CD4-positive, alpha-beta T cell treated with Interleukin-17A for 4 hours (primary cell): ENCODE measurements at regions not wholly inside any gene's neighbourhood (a gene's known extent, or its start where the extent isn't known, plus 50 kb on each side); places are given as distances from the start of the nearest gene placed in this dataset.

ENCODE experiments used
- DNase-seq: peaks from one replicate; pipeline ENCODE4 v3.0.0-alpha.2; 2020; ENCODE audit warnings: mixed read lengths

DNA sequence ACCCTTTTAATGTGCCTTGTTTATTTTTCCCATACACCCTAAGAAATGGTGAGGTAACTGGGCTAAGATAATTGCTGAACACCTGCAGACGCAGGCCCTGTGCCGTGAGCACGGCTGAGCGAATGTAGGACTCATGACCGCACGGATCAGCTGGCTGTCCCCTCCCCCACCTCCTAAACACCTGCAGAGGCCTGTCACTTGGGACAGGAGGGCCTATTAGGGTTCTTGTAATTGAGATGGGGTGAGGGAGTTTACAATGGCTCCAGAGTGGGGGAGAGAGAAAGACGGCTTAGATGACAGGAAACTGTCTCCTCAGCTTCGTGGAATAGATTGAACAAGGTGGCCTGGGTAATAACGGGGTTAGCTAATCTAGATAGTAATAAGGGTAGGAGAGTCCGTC, 291.7 kb upstream of the HABP2 start:
- no peak for DNase-seq

DNA sequence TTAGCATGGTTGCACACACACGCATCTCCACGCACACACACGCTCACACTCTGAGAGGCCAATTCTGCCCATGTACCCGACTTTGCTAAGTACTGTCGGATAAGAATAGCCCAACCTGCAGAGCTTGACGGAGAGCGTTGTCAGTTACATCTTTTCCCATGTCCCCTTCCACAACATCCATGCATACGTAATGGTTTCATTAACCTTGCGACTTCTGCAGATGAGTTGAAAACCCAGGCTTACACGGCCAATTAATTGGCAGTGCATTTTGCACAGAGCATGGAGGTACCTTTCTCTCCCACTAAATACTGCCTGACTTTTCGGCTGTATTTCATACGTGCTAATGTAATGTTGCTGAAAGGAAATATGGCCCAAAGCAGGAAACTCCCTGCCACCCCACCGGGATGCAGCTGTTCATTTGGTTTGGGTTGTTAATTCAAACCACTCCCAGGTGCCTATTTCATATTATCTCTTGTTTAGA, 291.2 kb upstream of the HABP2 start:
- DNase-seq: no peak

DNA sequence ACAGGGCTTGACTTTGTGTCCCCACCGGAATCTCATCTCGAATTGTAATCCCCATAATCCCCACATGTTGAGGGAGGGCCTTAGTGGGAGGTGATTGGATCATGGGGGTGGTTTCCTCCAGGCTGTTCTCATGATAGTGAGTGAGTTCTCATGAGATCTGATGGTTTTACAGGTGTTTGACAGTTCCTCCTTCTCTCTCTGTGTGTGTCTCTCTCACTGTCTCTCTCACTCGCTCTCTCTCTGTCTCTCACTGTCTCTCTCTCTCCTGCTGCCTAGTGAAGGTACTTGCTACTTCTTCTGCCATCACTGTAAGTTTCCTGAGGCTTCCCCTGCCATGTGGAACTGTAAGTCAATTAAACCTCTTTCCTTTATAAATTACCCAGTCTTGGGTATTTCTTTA, 289.8 kb upstream of the HABP2 start:
- DNase-seq: no peak

DNA sequence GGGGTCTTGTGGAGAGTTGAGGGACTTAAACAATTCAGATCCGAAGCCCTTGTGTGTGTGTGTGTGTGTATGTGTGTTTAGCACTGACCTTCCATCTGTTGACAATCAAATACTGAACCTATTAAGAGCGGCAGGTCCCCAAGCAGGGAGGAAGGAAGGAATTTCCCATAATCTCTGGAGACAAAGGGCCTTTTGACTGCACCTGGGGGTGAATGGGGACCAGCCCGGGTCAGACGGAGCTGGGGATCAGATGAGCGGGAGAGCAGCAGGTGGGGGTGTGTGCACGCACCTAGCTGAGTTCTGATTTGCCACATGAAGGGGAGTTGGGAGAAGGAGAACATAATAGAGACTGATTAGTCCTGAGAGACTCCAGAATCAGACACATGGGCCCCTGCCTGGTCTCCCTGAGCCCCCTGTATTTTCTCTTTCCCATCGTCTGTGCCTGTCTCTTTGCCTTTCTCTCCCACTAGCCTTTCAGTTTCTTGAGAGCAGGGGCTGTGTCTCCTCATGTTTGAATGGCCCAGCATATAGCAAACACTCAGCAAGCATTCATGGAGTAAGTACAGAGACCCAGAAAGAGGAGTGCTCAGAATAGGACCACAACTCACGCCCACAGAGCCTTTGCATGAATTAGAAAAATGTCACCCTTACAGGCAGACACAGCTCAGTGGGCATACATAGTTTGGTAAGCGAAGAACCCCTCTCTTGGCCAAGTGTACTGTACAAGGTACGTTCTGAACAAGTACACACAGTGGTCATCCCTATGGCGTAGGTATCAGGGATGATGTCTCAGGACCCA, 288.3 kb upstream of the HABP2 start:
- no peak for DNase-seq

DNA sequence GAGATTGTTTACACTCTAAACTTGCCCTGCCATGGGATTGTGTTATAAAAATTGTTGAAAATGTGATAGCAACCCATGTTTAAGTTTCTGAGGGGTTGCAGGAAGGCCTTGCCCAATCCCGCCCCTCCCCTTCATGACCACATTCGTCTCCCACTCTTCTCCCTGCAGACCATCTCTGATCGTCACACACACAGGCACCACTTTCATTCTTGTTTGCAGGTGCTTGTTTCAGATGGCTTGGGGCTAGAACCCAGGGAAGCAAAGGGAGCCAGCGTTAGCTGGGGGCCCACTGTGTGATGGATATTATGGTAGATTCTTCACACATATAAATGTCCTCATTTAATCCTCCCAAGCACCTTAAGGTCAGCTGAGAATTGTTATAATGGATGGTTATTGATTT, 286.7 kb upstream of the HABP2 start:
- no peak for DNase-seq

DNA sequence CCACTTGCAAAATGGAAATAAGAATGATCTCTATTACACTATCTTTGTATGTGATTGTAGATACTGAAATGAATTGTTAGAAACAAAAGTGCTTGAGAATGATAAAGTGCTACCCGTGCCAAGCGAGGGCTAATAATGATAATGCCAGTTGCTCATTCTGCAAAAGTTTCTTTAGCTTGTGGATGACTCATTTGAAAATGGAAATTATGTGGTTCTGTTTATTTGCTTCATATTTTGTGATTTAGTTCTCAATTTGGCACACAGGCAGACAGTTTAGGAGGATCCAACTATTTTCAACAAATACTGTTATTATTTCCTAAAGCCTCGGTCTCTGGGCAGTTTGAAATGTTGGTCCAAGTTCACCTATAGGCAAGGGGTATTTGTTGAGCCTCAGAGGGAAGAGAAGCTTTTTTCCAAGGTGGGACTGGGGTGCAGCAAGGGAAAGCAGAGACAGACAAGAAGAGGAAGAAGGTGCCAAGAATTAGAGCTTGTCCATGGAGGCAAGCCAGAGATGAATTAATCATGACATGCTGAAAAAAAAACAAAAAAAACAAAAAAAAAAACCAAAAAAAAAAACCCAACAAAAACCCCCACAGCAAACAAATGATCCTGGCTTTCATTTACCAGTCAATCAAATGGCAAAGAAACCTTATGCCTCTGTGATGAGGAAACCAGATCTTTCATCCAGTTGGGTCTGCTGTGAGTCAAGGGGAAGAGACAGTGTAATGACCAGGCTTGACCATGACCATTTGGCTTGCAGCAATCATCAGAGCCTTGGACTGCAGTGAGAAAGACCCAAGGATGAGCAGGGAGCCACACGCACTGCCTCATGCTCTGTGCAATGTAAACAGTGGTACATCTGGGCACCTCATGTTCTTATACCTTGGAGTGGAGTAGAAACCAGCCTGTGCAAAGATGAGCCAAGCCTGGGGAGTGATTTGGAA, 285.0 kb upstream of the HABP2 start:
- DNase-seq: no peak

DNA sequence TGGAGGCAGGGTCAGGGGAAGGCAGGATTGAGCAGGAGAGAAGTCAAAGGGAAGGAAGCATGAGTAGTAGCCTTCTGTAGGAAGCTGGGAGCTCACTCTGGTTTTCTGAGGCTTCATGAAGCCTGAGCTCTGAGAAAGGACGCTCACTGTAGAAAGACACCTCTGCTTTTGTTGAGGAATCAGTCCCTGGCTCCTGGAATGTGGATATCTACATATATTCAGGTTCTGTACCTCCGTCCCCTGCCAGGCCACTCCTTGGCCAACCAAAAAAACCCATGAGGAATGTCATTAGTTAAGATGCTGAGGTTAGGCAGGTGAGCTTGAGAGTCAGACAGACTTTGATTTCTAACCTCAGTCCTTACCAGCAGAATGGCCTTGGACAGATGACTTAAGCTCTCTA, 283.5 kb upstream of the HABP2 start:
- no peak for DNase-seq

DNA sequence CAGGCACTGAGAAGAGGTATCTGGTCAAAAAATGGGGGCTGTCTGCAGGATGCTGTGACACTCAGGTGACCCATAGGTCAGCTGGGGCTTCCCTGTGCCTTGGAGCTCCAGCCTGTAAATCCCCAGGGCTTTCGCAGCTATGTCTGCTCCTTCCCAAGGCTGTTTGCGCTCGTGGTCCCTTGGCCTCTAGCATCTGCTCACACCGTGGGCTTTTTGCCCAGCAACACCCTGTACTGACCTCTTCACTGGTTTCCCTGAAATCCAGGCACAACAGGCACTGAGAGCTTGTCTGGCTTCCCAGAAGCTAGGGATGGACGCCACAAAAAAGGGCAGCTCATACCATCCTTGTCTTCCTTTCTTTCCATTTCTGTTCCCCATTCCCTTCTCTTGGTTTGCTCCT, 280.3 kb upstream of the HABP2 start:
- DNase-seq: no peak

DNA sequence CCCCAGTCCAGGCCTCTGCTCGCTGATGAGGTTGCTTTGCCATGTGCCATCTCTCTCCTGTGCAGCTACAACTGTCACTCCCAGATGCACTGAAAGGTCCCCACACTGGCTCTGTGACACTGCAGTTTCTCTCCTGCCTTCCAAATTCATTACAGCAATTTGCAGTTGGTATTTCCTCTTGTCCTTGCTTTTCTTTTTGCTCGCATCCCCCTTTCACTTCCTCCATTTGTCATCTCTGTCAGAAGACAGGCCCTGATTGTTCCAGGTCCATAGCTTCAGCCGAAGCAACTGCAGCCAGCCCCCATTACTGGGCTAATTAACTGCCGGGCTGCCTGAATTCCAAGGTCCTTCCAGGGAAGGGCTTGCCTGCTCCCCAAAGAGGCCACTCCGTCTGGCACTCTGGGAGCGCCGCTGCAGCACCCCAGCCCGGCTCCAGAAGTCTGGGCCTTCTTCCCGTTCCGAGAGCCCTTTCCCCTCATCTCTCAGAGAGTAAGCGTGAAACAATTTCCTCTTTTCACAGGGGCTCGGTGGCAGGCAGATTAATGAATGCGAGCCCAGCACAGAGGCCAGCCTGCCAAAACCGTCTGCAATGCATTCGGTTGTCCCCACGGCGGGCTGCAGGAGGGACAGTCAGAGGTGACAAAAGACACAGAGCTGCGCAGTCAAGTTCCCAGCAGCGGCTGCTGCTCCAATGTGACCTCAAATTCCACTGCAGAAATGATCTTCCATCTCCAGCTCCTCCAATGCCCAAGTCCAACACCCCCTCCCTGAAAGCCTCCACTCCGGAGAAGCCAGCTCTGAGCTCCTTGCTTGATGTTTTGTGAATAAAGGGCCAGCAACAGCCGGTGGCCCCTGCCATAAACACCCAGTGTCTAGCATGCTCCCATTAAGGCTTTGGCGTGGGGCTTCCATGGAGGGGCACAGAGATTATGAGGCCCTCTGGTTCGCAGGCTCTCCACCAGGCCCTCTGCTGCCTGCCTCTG, 279.4 kb upstream of the HABP2 start:
- DNase-seq: no peak

DNA sequence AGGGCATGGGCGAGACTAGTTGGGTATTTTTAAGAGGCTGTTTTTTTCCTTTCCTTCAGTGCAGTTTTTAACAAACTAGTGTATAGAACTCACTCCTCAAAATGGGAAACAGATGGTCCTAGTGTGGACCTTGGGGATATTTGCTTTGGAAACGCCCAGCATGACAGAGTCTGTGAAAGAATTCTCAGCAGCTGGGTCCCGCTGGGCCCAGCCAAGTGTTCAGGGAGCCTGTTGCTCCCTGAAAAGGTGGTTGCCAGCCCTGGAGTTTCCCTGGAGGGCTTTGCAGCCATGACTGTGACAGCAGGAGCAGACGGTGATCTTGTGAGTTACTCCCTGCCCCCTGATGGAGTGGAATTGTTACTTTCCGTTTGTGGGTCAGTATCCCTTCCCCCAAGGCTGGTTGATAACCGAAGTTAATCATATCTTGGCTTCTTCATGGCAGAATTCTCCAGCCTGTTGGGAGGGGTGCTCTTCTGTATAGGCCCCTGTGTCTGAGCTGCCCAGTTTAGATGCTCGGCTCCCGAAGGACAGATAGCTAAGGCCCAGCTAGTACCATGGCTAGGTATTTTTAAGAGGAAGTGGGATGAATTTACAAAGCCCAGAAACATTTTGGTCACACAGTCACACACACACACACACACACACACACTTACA, 278.6 kb upstream of the HABP2 start:
- DNase-seq: no peak

DNA sequence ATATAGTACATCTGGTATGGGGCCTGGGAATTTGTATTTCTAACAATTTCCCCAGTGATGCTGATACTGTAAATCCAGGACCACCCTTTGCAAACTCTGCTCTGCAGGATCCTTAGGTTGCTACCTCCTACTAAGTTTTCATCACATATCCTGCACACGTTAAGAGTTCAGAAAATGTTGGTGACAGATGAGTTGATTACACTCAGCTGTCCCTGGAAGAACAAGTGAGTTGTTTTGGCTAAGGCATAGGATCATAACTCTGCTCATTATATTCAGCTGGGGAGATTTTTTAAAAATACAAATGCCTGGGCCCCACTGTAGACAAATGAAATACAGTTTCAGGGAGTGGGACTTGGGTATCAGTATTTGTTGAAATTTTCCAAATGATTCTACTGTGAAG, 274.6 kb upstream of the HABP2 start:
- DNase-seq: no peak

DNA sequence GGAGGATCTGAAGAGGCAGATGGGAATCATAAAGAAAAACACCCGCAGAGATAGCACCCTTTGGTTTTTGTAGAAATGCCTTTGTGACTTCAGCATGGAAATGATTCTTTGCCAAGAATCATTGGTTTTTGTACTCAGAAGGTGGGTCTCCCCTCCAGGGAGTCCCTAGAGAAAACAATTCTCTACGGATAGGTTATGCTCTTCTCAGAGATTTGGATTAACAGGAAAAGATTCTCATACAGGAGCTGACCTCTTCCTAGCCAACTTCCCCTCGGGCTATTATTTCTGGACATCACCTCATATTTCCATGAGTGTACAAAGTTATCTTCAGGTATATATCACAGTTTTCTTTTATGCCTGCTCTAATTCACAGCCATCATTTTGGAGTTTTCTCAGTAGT, 274.2 kb upstream of the HABP2 start:
- no peak for DNase-seq

DNA sequence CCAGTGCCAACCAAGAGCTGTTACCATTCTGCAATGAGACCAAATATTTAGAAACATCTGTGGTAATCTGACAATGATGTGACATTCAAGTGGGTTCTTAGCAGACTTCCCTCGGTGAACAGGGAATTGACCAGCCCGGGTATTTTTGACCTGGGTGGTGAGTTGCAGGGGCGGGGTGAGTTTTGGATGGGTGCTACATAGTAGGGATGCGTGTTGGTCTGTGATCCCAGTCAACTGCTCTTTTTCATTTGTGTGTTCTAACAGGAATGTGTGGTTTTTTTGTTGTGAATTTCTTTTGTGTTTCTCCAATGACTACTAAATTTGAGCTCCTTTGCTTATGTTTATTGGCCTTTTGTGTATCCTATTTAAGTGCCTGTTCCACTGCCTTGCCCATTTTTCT, 273.6 kb upstream of the HABP2 start:
- DNase-seq: no peak

DNA sequence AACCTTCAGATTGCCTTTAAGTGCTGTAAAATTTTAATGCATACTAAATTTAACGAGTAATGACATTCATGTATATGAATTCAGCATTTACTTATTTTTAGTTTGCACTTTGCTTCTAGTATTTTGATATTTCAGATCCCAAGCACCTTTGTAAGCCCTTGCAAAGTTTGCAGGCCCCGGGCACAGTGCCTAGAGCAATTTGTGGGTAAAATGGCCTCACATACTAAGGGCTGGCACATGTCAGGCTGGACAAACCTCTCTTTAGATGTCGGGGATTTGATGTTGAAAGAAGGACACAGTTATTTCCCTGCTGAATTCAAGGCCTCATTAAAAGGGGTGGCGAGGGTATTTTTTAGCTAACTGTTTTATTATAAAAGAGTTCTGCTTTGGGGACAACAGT, 270.3 kb upstream of the HABP2 start:
- no peak for DNase-seq

DNA sequence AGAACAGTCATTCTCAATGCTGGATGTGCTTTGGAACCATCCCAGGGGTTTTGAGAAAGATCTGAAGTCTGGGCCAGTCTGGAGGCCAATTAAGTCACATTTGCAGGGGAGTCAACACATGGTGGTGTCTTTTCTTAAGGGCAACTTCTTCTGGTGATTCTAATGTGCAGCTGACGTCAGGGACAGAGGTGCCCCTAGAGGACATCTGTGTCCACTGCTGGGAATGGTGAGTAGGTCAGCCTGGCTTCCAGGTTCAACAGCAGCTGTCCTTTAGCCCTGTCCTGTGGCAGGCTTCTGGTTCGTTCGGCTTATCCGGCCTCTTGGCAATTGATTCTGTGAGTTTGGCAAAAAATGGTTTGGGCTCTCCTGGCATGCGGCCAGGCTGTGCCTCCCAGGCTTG, 269.7 kb upstream of the HABP2 start:
- no peak for DNase-seq

DNA sequence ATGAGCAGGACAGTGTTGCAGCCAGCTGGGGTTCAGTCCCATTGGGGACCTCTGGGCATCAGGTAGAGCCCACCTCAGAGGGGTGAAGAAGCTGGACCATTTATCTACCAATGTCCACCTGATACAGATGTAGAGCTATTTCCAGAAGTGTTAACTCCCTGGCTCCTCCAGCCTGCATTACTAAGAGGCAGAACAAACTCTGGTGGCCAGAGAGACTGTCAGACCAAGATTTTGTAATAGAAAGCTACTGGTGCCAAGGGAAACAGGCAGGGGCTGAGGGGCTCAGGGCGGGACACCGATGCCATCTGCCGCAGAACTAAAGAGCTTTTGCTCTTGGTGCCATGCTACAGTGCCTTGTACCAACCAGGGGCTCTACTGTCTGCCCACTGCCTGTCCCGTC, 268.2 kb upstream of the HABP2 start:
- no peak for DNase-seq

DNA sequence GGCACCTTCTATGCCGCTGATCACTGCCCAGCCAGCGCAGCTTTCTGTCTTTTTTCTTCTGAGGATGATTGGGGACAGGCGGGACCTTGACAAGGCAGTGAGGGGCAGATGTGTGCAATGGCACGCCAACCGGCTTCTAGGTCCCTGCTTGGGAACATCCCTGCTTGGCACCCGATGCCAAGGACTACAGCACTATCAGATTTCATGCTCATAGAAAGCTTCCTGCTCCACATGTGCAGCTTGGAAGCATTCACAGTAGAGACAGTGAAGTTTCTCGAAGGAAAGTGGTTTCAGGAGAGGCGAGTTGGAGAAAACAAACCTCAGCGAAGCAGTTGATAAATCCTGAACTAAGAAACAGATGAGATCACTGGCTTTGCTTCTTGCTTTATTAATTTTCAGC, 267.5 kb upstream of the HABP2 start:
- no peak for DNase-seq

DNA sequence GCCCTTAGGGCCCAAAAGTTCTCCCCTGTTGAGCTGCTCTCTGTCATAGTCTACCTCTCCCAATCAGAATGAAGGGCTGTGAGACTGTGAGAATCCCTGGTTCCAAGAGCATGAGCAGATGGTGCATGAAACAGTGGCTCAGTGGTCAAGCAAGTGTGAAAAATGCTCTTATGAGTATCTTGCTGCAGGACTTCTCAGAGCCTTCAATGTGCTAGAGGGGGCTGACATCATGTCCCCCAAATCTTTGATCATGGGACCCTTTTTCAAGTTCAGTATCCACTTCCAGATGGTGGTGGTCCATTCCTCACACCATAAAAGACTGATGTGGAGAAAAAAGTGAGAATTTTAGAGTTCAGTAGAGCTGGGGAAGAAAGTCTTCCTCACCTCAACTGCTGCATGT, 265.3 kb upstream of the HABP2 start:
- DNase-seq: no peak

DNA sequence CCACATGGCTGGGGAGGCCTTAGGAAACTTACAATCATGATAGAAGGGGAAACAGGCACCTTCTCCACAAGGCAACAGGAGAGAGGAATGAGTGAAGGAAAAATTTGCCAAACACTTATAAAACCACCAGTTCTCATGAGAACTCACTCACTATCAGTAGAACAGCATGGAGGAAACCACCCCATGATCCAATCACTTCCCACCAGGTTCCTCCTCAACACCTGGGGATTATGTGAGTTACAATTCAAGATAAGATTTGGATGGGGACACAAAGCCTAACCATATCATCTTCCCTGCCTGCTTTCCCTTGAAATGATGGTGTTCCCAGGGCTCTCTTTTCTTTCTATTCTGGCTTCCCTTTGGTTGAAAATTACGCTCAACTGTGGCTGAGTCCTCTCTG, 262.7 kb upstream of the HABP2 start:
- DNase-seq: no peak

DNA sequence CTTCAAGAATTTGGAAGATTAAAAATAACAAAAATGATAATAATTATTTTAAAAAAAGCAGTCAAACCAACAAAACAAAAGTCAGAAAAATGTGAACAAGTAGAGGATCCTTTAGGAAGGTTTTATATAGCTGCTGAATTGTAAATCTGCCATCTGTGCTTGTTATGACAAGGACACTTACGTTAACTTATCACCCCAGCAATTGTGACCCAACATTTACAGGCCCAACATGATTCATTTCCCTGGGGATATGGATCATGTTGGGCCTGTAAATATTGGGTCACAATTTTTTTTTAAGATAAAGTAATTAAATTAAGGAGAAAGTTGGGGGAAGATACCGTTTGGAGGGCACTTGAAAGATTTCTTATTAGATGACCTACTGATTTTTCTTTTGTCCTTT, 261.4 kb upstream of the HABP2 start:
- no peak for DNase-seq

DNA sequence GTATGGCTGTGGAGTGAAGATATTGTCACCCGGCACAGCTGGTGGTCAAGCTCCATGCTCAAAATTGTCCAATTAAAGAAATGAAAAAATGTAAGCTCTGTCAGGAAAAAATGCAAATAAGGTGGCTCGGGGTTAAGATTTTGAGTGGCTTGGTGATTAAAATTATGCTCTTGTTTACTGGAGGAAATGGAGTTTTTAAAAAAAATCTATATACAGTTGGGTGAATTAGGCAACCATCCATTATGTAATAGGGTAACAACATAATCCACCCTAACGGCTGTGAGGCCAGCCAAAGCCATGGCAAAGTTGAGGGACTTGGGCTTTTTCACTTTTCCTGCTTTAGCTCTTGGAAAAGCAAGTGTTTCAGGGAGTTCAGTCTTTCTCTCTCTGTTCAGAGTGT, 260.8 kb upstream of the HABP2 start:
- no peak for DNase-seq

DNA sequence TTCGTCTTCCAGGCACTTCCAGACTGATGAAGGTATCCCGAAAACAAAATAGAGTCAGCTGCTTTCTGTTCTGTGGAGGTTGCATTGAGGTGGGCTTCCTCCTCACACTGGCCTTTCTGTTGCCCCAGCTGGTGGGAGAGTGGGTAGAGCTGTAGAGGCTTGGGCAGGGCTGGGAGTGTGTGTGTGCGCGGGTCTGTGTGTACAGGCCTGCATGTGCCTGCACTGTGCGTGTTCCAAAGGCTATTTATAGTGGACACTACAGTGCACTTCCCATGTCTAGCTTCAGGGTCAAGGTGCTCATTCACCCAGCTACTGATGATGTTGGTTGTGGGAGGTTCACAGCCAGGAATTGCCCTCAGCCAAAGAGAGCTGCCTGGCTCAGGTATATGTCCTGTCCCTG, 260.1 kb upstream of the HABP2 start:
- DNase-seq: no peak
